Uterus (tissue), 2 donors: ENCODE measurements at regions not wholly inside any gene's neighbourhood (a gene's known extent, or its start where the extent isn't known, plus 50 kb on each side); places are given as distances from the start of the nearest gene placed in this dataset.

ENCODE experiments used
- CTCF ChIP-seq, 4 experiments: fragments of 200-600 bp in 2 of 4; fragments of 450-650 bp in 2 of 4; sonication (generic) in 2 of 4; IDR thresholded peaks; one replicate each; pipeline ENCODE4 v1.5.1; 2016 to 2019; ENCODE audit warnings: antibody characterized with exemption in 4 of 4, mild to moderate bottlenecking in 2 of 4, moderate library complexity in 1 of 4
- POLR2A ChIP-seq, 2 donors: fragments of 450-650 bp; IDR thresholded peaks; one replicate each; pipeline ENCODE4 v1.6.1; 2016; ENCODE audit warnings: antibody characterized with exemption in 2 of 2, mild to moderate bottlenecking in 1 of 2, moderate library complexity in 1 of 2

GRCh38 chr7:25891591-25891990 is 260.4 kb upstream of the NFE2L3 start:
- TF ChIP-seq CTCF (IDR thresholded peaks at IDR 0.05) = no peak
- TF ChIP-seq POLR2A (IDR thresholded peaks at IDR 0.05) = no peak
